Activated T-helper 2 cell treated with anti-CD3 and anti-CD28 coated beads, Interferon-gamma antibody, Interleukin-2, Interleukin-4, amounts not matched to agents 10 μg/mL and 5 μg/mL and 100 μg/mL, durations not matched to agents 14 hours and 24 hours and 36 hours (primary cell): ENCODE measurements at regions not wholly inside any gene's neighbourhood (a gene's known extent, or its start where the extent isn't known, plus 50 kb on each side); places are given as distances from the start of the nearest gene placed in this dataset.
"Not testable (repeated sequence)": the region's sequence is repeated elsewhere in the genome, so short reads cannot be mapped to it uniquely, and the experiment has no call there.

Experiments
- DNase-seq: peaks from one replicate; pipeline ENCODE4 v3.0.0; 2021; ENCODE audit warnings: low spot score
- H3K27ac Mint-ChIP-seq: one replicate; pipeline ENCODE4 v1.8.0; 2021; ENCODE audit warnings: mixed read lengths
- H3K27me3 Mint-ChIP-seq: one replicate; pipeline ENCODE4 v1.8.0; 2021; ENCODE audit warnings: low read depth, mixed read lengths
- H3K36me3 Mint-ChIP-seq: one replicate; pipeline ENCODE4 v1.8.0; 2021; ENCODE audit warnings: low read depth, mixed read lengths
- H3K4me1 Mint-ChIP-seq: one replicate; pipeline ENCODE4 v1.8.0; 2021; ENCODE audit warnings: low read depth, mixed read lengths
- H3K4me3 Mint-ChIP-seq: one replicate; pipeline ENCODE4 v1.8.0; 2021; ENCODE audit warnings: low read depth, mild to moderate bottlenecking, moderate library complexity, mixed read lengths
- H3K9me3 Mint-ChIP-seq: one replicate; pipeline ENCODE4 v1.8.0; 2021; ENCODE audit warnings: mixed read lengths
- intact Hi-C: fragments of 100-400 bp; cut with micrococcal nuclease; formaldehyde crosslinking; loops from one replicate; pipeline ENCODE4 v1.15.1; 2023

GRCh38 chr11:47928426-47928825 is 51.9 kb upstream of the PTPRJ start:
- intact Hi-C loops, result no loop called here
- no peaks in the 10 kb centered on the region for H3K27me3 Mint-ChIP-seq
- DNase-seq, result no peak
- peaks cover 14% of the 10 kb centered on the region for H3K4me1 Mint-ChIP-seq
- no peaks in the 10 kb centered on the region for H3K36me3 Mint-ChIP-seq
- H3K9me3 Mint-ChIP-seq, result no peaks in the 10 kb centered on the region
- no peak overlapping the region for H3K4me3 Mint-ChIP-seq
- no peak overlapping the region for H3K27ac Mint-ChIP-seq

GRCh38 chr11:47924184-47924691 is 56.1 kb upstream of the PTPRJ start:
- DNase-seq, result no peak
- intact Hi-C loops, result no loop called here
- H3K27ac Mint-ChIP-seq, result peak overlapping the region; percentile 53
- no peaks in the 10 kb centered on the region for H3K27me3 Mint-ChIP-seq
- no peaks in the 10 kb centered on the region for H3K9me3 Mint-ChIP-seq
- peaks cover 35% of the 10 kb centered on the region for H3K4me1 Mint-ChIP-seq
- H3K36me3 Mint-ChIP-seq, result no peaks in the 10 kb centered on the region
- no peak overlapping the region for H3K4me3 Mint-ChIP-seq

GRCh38 chr11:47923667-47924066 is 56.7 kb upstream of the PTPRJ start:
- Mint-ChIP-seq H3K27ac (no peak overlapping the region), H3K27me3 (no peaks in the 10 kb centered on the region), H3K4me3 (no peak overlapping the region), H3K36me3 (no peaks in the 10 kb centered on the region), H3K9me3 (no peaks in the 10 kb centered on the region), H3K4me1 (peaks cover 37% of the 10 kb centered on the region)
- DNase-seq, result no peak
- intact Hi-C loops, result no loop called here

- H3K9me3 Mint-ChIP-seq, intact Hi-C loops, H3K27me3 Mint-ChIP-seq, DNase-seq, H3K36me3 Mint-ChIP-seq, H3K27ac Mint-ChIP-seq: not testable (repeated sequence)
- H3K4me1 Mint-ChIP-seq, result peaks cover 39% of the 10 kb centered on the region
- peak overlapping the region; percentile 26 for H3K4me3 Mint-ChIP-seq
Observed at GRCh38 chr11:47921080-47921555, 59.2 kb upstream of the PTPRJ start.

GRCh38 chr11:47918882-47919495 is 61.4 kb upstream of the PTPRJ start:
- H3K4me1 Mint-ChIP-seq, result peaks cover 45% of the 10 kb centered on the region
- H3K27me3 Mint-ChIP-seq, result no peaks in the 10 kb centered on the region
- intact Hi-C loops, result no loop called here
- DNase-seq, result no peak
- H3K27ac Mint-ChIP-seq, result no peak overlapping the region
- H3K36me3 Mint-ChIP-seq, result no peaks in the 10 kb centered on the region
- no peaks in the 10 kb centered on the region for H3K9me3 Mint-ChIP-seq
- no peak overlapping the region for H3K4me3 Mint-ChIP-seq

GRCh38 chr11:47918370-47918690 is 62.0 kb upstream of the PTPRJ start:
- H3K4me1 Mint-ChIP-seq, result peaks cover 42% of the 10 kb centered on the region

GRCh38 chr11:47917599-47918369 is 62.6 kb upstream of the PTPRJ start:
- Mint-ChIP-seq H3K36me3 (no peaks in the 10 kb centered on the region), H3K9me3 (no peaks in the 10 kb centered on the region), H3K27me3 (no peaks in the 10 kb centered on the region), H3K4me1 (peaks cover 40% of the 10 kb centered on the region), H3K27ac (no peak overlapping the region), H3K4me3 (no peak overlapping the region)
- intact Hi-C loops, result no loop called here
- DNase-seq, result no peak

More at GRCh38 chr11:47918370-47918690, 62.0 kb upstream of the PTPRJ start:
- H3K27ac Mint-ChIP-seq, result no peak overlapping the region
- H3K27me3 Mint-ChIP-seq, result no peaks in the 10 kb centered on the region
- no peaks in the 10 kb centered on the region for H3K9me3 Mint-ChIP-seq
- H3K4me3 Mint-ChIP-seq, result no peak overlapping the region
- intact Hi-C loops, result no loop called here
- no peaks in the 10 kb centered on the region for H3K36me3 Mint-ChIP-seq
- no peak for DNase-seq

GRCh38 chr11:47916361-47916841 is 64.0 kb upstream of the PTPRJ start:
- no peak for DNase-seq
- H3K27ac Mint-ChIP-seq, result no peak overlapping the region
- H3K36me3 Mint-ChIP-seq, result no peaks in the 10 kb centered on the region
- no peaks in the 10 kb centered on the region for H3K27me3 Mint-ChIP-seq
- intact Hi-C loops, result no loop called here
- no peaks in the 10 kb centered on the region for H3K9me3 Mint-ChIP-seq
- peaks cover 39% of the 10 kb centered on the region for H3K4me1 Mint-ChIP-seq
- no peak overlapping the region for H3K4me3 Mint-ChIP-seq

GRCh38 chr11:47915783-47916182 is 64.6 kb upstream of the PTPRJ start:
- Mint-ChIP-seq H3K4me3 (no peak overlapping the region), H3K27ac (no peak overlapping the region), H3K4me1 (peaks cover 33% of the 10 kb centered on the region), H3K9me3 (no peaks in the 10 kb centered on the region), H3K27me3 (no peaks in the 10 kb centered on the region), H3K36me3 (no peaks in the 10 kb centered on the region)
- DNase-seq, result no peak
- intact Hi-C loops, result no loop called here

- no peaks in the 10 kb centered on the region for H3K36me3 Mint-ChIP-seq
- no peak for DNase-seq
- peaks cover 29% of the 10 kb centered on the region for H3K4me1 Mint-ChIP-seq
- H3K27ac Mint-ChIP-seq, result no peak overlapping the region
- H3K9me3 Mint-ChIP-seq, result no peaks in the 10 kb centered on the region
- no peak overlapping the region for H3K4me3 Mint-ChIP-seq
- H3K27me3 Mint-ChIP-seq, result no peaks in the 10 kb centered on the region
- intact Hi-C loops, result no loop called here
Observed at GRCh38 chr11:47915374-47915773, 65.0 kb upstream of the PTPRJ start.

GRCh38 chr11:47914743-47915142 is 65.6 kb upstream of the PTPRJ start:
- DNase-seq, result no peak
- intact Hi-C loops, result no loop called here
- H3K4me1 Mint-ChIP-seq, result peaks cover 25% of the 10 kb centered on the region
- no peak overlapping the region for H3K4me3 Mint-ChIP-seq
- no peaks in the 10 kb centered on the region for H3K36me3 Mint-ChIP-seq
- H3K9me3 Mint-ChIP-seq, result no peaks in the 10 kb centered on the region
- H3K27ac Mint-ChIP-seq, result no peak overlapping the region
- no peaks in the 10 kb centered on the region for H3K27me3 Mint-ChIP-seq

- Mint-ChIP-seq H3K9me3 (no peaks in the 10 kb centered on the region), H3K27me3 (no peaks in the 10 kb centered on the region), H3K4me3 (no peak overlapping the region), H3K36me3 (no peaks in the 10 kb centered on the region), H3K27ac (no peak overlapping the region), H3K4me1 (peaks cover 17% of the 10 kb centered on the region)
- intact Hi-C loops, result no loop called here
- DNase-seq, result no peak
Observed at GRCh38 chr11:47913529-47914244, 65.5 kb upstream of the NUP160 start.
